Osteoblast (primary cell): ENCODE measurements at regions not wholly inside any gene's neighbourhood (a gene's known extent, or its start where the extent isn't known, plus 50 kb on each side); places are given as distances from the start of the nearest gene placed in this dataset.

ENCODE experiments used
- DNase-seq: peaks from one replicate; pipeline ENCODE4 v3.0.0; 2011; ENCODE audit warnings: low spot score, mixed read lengths; ENCODE audit not compliant: insufficient read length; ENCODE audit errors: missing footprints
- H2AFZ ChIP-seq: 2 replicates; pipeline ENCODE4 v1.6.0; 2011; ENCODE audit warnings: mild to moderate bottlenecking, low read length
- H3K27ac ChIP-seq: 2 replicates; pipeline ENCODE4 v1.5.1; 2011; ENCODE audit warnings: mild to moderate bottlenecking, low read depth, low read length, moderate library complexity
- H3K27me3 ChIP-seq: 2 replicates; pipeline ENCODE4 v1.6.0; 2012; ENCODE audit warnings: mild to moderate bottlenecking, control low read depth, inconsistent platforms, low read length, moderate library complexity; ENCODE audit not compliant: insufficient read depth
- H3K36me3 ChIP-seq: 2 replicates; pipeline ENCODE4 v1.5.1; 2011; ENCODE audit warnings: mild to moderate bottlenecking, low read length, control low read depth, moderate library complexity; ENCODE audit not compliant: insufficient read depth
- H3K4me1 ChIP-seq: 2 replicates; pipeline ENCODE4 v1.5.1; 2011; ENCODE audit warnings: mild to moderate bottlenecking, low read length, control low read depth, moderate library complexity; ENCODE audit not compliant: insufficient read depth
- H3K4me2 ChIP-seq: 2 replicates; pipeline ENCODE4 v1.6.0; 2011; ENCODE audit warnings: mild to moderate bottlenecking, low read length; ENCODE audit not compliant: insufficient read depth
- H3K4me3 ChIP-seq: fragments of 200-600 bp; sonication (generic); 3 replicates; pipeline ENCODE4 v1.5.1; 2012; ENCODE audit warnings: mild to moderate bottlenecking, low read length, inconsistent platforms; ENCODE audit not compliant: insufficient read depth
- H3K79me2 ChIP-seq: 2 replicates; pipeline ENCODE4 v1.6.0; 2012; ENCODE audit warnings: mild to moderate bottlenecking, low read length, control low read depth, inconsistent platforms; ENCODE audit not compliant: insufficient read depth
- H3K9me3 ChIP-seq: 2 replicates; pipeline ENCODE4 v1.5.1; 2011; ENCODE audit warnings: low read depth, low read length, control low read depth
- H4K20me1 ChIP-seq: 2 replicates; pipeline ENCODE4 v1.6.0; 2012; ENCODE audit warnings: mild to moderate bottlenecking, low read length, control low read depth; ENCODE audit not compliant: insufficient read depth
- TF ChIP-seq, protein P1 (sequence below): IDR thresholded peaks from 2 replicates; pipeline ENCODE4 v1.5.1; 2011; ENCODE audit warnings: mild to moderate bottlenecking, low read depth, low read length, moderate library complexity; ENCODE audit errors: extremely low read depth

DNA sequence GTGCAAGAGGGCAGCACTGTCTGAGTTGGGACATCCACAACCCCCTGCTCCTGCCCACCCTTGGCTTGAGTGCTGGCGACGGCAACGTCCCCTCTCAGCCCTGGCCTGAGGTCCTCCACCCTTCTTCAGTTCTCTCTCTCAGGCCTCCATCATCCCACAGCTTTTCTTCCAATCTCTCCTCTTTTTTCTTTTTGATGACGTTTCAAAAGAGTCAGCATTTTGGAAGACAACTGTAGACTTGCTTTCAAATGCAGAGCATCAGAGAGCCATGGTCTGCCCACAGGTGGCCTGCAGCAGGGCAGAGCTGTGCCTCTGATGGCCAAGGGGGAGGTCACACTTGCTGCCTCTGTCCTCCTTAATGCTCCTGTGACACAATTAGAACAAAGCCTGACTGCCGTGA, 775.4 kb downstream of the KCNJ18 start:
- TF ChIP-seq, protein P1, sequence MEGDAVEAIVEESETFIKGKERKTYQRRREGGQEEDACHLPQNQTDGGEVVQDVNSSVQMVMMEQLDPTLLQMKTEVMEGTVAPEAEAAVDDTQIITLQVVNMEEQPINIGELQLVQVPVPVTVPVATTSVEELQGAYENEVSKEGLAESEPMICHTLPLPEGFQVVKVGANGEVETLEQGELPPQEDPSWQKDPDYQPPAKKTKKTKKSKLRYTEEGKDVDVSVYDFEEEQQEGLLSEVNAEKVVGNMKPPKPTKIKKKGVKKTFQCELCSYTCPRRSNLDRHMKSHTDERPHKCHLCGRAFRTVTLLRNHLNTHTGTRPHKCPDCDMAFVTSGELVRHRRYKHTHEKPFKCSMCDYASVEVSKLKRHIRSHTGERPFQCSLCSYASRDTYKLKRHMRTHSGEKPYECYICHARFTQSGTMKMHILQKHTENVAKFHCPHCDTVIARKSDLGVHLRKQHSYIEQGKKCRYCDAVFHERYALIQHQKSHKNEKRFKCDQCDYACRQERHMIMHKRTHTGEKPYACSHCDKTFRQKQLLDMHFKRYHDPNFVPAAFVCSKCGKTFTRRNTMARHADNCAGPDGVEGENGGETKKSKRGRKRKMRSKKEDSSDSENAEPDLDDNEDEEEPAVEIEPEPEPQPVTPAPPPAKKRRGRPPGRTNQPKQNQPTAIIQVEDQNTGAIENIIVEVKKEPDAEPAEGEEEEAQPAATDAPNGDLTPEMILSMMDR = no peak
- H3K27ac ChIP-seq = no peak overlapping the region
- DNase-seq = no peak

DNA sequence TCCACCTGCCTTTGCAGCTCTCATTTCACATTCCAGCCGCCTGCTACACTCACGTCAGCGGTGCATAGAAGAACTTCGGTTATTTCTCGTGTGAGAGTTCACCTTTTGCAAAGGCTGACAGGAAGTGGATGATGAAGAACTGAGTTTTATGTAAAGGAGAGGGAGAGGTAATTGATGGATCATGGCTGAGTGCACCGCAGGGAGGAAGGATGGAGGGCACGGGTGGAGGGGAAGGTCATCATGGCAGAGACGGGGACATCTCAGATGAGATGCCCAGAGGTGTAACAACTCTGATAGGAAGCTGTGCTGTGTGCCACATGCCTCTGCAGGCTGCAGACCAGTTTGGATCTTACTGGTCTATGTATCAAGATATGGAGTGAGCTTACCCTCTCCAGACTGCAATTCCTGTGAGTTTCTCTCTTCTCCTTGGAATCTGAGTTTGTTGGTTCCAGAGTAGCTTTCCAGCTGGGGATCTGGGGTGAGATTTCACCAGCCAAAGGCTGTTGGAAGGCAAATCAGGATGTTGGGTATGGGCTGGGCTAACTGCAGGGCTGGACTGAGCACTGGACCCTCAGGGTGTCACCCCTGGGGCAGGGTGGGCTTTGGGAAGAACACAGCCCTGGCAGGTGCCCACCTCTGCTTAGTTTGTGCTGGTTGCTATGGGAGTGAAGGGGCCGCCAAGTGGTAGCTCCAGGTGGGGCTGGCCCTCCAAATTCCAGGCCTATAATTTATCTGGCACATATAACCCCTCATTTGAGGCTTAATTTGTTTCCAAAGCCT, 777.0 kb downstream of the KCNJ18 start:
- Histone ChIP-seq H3K9me3 (no peaks in the 10 kb centered on the region), H3K36me3 (no peaks in the 10 kb centered on the region), H3K4me3 (no peak overlapping the region), H3K4me1 (no peaks in the 10 kb centered on the region), H2AFZ (no peak overlapping the region), H3K79me2 (no peaks in the 10 kb centered on the region), H3K4me2 (no peak overlapping the region), H3K27me3 (no peaks in the 10 kb centered on the region), H4K20me1 (no peaks in the 10 kb centered on the region), H3K27ac (no peak overlapping the region)
- TF ChIP-seq, protein P1 = no peak
- DNase-seq = no peak

More for the DNA sequence above, 775.4 kb downstream of the KCNJ18 start:
- no peaks in the 10 kb centered on the region for H3K36me3 ChIP-seq
- H3K4me3 ChIP-seq = no peak overlapping the region
- no peaks in the 10 kb centered on the region for H4K20me1 ChIP-seq
- no peak overlapping the region for H3K4me2 ChIP-seq
- H3K79me2 ChIP-seq = no peaks in the 10 kb centered on the region
- H3K4me1 ChIP-seq = no peaks in the 10 kb centered on the region
- no peaks in the 10 kb centered on the region for H3K9me3 ChIP-seq
- H3K27me3 ChIP-seq = no peaks in the 10 kb centered on the region
- H2AFZ ChIP-seq = no peak overlapping the region

DNA sequence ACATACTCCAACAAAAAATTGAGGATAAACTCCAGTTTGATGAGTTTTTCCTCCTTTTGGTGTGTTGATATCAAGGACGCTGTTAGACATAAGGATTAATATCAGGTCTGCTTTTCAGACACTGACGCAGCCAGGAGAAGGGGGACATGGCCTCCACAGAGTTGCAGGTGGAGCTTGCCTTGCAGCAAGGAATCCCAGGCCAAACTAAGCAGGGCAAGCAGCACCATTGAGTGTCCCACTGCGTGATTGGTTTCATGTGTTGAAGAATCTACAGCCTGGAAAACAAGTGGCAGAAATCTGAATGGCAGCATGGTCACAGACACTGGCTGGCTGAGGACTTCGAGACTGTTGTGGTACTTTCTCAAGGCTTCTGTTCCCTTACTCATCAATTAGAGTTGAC, 777.6 kb downstream of the KCNJ18 start:
- DNase-seq = no peak
- H3K4me1 ChIP-seq = no peaks in the 10 kb centered on the region
- H2AFZ ChIP-seq = no peak overlapping the region
- H3K4me2 ChIP-seq = no peak overlapping the region
- H3K27ac ChIP-seq = no peak overlapping the region
- no peaks in the 10 kb centered on the region for H3K9me3 ChIP-seq
- no peaks in the 10 kb centered on the region for H3K36me3 ChIP-seq
- H4K20me1 ChIP-seq = no peaks in the 10 kb centered on the region
- H3K79me2 ChIP-seq = no peaks in the 10 kb centered on the region
- H3K27me3 ChIP-seq = no peaks in the 10 kb centered on the region
- TF ChIP-seq, protein P1 = no peak
- H3K4me3 ChIP-seq = no peak overlapping the region

DNA sequence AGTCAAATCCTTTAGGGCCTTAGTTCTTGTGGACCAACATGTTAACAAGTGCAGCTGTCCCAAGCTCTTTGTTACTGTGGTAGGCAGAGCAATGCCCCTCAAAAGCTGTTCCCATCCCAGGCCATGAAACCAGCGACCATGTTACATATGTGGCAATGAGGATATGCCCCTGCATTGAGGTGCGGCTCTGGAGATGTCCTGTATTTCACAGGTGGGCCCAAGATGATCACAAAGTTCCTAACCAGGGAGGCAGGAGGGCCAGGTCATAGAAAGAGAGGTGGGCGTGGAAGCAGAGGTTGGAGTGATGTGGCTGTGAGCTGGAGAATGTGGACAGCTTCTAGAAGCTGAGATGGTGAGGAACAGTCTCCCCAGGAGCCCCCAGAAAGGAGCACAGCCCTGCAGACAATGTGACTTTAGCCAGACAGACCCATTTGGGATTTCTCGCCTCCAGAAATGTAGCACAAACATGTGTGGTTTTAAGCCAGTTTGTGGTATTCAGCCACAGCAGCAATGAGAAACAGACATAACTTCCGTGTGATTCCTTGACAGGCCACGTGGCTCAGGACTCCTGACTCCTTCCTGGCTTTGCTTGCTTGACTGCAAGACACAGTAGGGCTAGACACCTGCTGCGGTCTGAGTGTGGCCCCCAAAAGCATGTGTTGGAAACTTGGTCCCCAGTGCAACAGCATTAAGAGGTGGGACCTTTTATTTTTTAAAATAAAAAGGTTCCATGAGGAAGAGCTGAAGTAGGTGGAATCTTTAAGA, 778.3 kb downstream of the KCNJ18 start:
- Histone ChIP-seq H3K27ac (no peak overlapping the region), H3K79me2 (no peaks in the 10 kb centered on the region), H2AFZ (no peak overlapping the region), H3K27me3 (no peaks in the 10 kb centered on the region), H3K4me1 (no peaks in the 10 kb centered on the region), H3K4me2 (no peak overlapping the region), H3K9me3 (no peaks in the 10 kb centered on the region), H4K20me1 (no peaks in the 10 kb centered on the region), H3K4me3 (no peak overlapping the region), H3K36me3 (no peaks in the 10 kb centered on the region)
- no peak for DNase-seq
- TF ChIP-seq, protein P1 = no peak
